ENCODE measurements at regions not wholly inside any gene's neighbourhood (a gene's known extent, or its start where the extent isn't known, plus 50 kb on each side); places are given as distances from the start of the nearest gene placed in this dataset.

- no peak for DNase-seq
Observed at GRCh38 chr11:82676483-82677094, 57.1 kb downstream of the FAM181B start.

DNA sequence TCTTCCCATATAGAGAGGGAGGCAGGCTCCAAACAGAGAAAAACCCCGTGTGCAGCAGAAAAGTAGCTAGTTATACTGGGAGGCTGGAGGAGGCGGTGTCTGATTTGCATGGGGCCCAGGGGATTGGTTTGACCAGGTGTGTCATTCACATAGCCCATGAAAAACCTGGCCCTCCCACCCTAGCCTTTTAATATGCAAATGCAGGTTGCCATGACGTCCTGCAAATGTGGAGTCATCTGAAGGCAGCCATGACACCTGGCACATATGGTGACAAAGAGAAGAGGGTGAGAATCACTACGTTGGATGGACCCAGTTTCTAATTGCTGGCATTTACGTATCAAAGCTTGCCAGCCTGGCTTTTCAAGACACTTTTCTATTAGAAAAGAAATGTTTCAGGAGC is 57.8 kb downstream of the FAM181B start:
- no peak for DNase-seq

DNA sequence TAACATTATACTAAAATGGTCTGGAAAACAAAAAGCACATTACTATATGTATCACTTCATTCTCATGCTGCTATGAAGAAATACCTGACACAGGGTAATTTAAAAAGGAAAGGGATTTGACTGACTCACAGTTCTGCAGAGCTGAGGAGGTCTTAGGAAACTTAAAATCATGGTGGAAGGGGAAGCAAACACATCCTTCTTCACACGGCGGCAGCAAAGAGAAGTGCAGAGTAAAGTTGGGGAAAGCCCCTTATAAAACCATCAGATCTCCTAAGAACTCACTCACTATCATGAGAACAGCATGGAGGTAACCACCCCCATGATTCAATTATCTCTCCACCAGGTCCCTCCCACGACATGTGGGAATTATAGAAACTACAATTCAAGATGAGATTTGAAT is 60.0 kb downstream of the FAM181B start:
- no peak for DNase-seq

DNA sequence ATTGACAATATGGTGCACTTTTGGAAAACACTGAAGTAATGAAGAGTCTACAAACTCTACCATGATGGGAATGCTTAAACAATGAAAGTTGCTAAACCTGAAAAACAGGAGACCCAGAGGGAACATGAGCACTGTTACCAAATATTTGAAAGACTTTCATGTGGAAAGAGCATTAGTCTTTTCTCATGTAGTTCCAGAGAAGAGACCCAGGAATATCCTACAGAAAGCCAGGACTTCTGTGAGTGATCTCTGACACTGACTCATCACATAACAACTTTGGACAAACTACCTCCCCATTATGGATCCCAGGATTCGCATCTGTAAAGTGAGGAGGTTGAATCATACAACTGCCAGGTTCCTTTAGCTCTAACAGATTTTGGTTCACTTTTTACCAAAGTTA is 62.2 kb downstream of the FAM181B start:
- DNase-seq, result no peak

DNA sequence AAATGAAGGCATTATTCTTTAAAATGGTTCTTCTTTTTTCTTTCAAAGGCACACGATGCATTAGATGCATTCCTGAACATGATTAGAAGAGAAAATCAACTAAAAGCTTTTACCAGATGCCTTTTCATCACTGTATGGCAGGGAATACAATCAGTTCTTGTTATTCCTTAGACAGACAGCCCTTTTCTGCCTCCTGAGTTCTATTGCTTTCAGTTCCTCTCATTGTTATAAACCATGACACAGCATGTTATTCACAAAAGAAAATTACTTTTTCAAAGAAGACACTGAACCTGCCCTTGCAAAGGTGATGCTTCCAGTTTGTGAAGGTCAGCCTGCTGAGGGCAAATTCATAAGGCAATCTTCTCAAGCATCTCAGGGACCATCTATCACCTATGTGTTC is 70.1 kb downstream of the FAM181B start:
- no peak for DNase-seq

GRCh38 chr11:82653752-82654151 is 79.9 kb downstream of the FAM181B start:
- DNase-seq, result no peak

DNA sequence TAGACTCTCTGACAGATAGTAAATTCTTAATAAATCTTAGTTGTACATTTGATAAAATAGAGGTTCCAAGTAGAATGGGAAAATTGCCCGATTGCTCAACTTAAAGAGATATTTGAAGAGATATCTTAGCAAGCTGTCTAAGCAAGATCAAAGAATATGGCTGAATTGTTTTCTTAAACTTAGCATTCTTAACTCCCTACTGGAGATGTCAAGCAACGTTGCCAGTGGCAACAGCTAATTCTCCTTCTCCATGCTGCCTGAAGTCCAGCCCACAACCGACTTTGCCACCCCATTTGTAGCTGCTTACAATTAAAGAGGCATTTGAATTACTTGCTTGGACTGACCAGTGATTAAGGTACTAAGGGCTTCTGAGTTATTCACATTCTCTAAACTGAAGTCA is 94.4 kb downstream of the FAM181B start:
- DNase-seq, result no peak

- DNase-seq, result no peak
Observed at GRCh38 chr11:82636615-82637014, 97.0 kb downstream of the FAM181B start.

DNA sequence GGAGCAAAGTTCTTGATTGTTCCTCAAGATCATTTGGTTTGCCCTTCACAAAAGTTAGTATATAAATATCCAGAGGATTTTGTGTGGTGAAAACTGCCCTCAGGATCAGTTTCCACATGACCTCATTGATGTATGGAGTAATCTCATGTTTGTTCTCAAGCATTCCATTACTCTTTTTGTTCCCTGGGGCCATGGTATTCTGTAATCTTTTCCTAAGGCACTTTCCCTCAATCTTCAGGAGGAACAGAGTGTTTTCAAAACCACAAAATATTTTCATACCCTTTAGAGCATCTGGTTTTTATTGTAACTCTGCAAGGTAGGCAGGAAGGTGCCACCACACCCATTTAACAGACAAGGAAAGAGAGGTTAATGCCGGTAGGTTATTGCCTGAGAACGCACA is 99.6 kb downstream of the FAM181B start:
- DNase-seq, result no peak

GRCh38 chr11:82631722-82632630 is 101.7 kb downstream of the FAM181B start:
- DNase-seq, result no peak

- no peak for DNase-seq
Observed at GRCh38 chr11:82610671-82611070, 123.0 kb downstream of the FAM181B start.

DNA sequence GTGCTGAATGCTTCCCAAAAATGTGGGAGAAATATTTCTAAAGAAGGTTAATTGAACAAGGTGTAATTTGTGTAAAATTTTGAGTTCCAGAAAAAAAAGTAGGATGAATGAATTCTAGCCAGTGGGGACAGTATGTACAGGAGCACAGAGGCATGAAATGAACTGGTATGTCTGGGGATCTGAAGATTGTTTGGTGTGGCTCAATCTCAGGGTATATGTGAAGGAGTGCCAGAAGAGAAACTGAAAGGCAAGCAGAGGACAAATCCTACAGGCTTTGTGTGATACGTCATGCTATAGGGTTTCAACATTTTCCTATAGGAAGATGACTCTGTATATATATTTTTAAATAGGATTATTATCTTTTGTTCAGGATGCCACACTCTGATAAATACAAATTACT is 126.9 kb downstream of the FAM181B start:
- DNase-seq, result no peak

DNA sequence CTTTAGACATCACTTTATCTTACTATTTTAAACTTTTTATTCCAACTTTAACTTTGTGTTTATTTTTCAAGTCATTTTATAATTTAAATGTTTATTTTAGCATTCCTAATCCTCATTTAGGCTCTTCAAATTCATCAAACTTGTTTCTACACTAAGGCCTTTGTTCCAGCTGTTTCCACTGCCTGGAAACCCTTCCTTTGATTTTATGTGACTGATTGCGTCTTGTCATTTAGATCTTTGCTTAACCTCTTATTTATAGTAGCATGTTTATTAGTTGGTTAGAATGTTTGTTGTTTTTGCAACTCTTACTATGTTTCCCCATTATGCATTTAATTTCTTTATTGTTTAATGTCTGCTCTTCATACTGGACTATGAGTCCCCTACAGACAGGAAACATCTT is 132.0 kb downstream of the FAM181B start:
- DNase-seq, result no peak

GRCh38 chr11:82599836-82600235 is 133.8 kb downstream of the FAM181B start:
- DNase-seq, result no peak

- DNase-seq, result no peak
Observed at GRCh38 chr11:82586581-82586980, 147.1 kb downstream of the FAM181B start.

DNA sequence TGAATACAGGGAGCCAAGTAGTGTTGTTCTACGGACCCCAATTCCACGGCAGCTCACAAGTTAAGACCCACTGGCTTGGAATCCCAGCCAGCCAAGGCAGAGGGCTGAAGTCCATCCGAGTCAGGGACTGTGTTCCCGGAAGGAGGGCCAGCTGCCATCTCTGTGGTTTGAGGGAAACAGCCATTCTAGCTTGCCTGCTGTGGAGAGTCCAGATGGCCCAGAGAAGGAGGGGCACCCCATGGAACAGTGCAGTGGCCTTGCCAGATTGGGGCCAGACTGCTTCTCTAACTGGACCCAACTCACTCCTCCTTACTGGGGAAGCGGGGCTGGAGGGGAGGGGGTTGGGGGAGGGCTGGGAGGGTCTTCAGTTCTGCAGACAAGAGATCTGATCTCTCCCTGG is 156.4 kb downstream of the FAM181B start:
- no peak for DNase-seq

- no peak for DNase-seq
Observed at GRCh38 chr11:82560836-82561235, 172.8 kb downstream of the FAM181B start.

DNA sequence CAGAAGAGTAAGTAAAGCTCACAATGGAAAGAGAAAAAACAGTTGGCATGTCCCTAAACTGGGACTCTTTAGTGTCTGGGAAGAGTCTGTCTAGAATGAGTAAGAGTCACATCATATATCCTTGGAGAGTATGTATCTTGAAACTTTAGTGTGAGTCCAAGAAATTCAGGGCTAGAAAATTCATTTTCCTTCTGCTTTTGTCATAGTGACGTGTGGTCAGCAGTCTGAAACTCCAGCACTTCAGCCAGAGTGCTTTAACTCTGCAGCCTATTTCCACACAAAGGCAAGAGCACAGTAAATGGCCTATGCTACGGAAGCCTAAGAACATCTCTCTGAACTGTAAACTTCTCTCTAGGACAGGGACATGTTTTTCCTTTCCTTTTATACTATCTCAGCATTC is 174.1 kb downstream of the FAM181B start:
- DNase-seq, result no peak

DNA sequence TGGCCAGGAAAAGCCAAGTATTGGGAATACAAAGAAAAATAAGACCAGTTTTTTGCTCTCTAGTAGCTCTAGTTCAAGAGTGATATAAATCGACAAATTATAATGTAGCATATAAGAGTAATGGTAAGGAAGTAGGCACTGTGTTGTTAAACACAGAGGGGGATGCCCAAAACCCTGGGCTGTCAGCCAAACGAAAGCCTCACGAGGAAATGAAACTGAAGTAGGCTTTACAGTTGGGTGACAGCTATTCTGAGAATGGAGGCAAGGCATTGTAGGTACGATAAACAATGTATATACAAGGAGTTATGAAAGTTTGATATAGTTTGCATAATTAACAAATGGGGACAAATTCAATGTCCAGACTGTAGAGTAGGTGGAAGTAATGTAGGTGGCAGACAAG is 176.4 kb downstream of the FAM181B start:
- DNase-seq, result no peak

GRCh38 chr11:82556210-82556609 is 177.5 kb downstream of the FAM181B start:
- DNase-seq, result no peak

DNA sequence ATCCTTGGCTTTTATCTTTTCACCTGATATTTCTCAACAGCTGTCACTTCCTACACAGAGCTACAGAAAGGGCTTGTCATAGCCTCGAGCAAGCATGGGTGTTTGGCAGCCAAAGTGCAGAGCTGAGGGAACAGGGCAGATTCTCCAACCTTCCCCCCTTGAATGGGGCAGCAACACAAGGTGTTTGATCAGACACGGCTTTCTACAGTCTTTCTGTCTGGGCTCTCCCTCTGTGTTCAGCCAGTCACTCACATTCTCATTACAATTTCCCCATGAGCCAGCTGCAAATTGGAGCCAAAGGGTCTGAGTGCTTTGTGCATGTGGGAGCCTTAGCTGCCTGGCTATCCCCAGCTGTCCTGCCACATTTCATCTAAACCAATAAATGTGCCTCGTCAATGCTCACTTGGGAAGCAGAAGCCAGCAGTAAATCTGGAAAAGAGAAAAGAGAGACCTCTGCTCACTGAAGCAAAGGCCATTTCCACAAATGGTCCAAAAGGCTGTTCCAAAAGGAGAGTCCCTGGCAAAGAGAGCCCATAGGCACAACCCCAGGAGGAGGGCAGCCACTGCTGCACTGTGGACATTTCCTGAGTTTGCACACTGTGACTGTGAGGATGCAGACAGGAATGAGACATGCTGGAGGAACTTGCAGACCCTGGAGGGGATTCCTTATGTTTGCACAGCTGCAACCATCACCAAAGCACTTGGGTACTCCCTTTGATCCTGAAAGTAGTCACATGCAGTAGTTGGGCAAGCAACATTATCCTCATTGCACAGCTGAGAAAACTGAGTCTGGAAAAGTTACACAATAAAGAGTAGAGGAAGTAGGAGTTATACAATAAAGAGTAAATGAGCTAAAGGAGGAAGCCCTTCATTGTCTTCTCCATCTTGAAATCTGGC is 186.8 kb downstream of the FAM181B start:
- DNase-seq, result no peak

GRCh38 chr11:82539669-82540068 is 194.0 kb downstream of the FAM181B start:
- DNase-seq, result no peak

DNA sequence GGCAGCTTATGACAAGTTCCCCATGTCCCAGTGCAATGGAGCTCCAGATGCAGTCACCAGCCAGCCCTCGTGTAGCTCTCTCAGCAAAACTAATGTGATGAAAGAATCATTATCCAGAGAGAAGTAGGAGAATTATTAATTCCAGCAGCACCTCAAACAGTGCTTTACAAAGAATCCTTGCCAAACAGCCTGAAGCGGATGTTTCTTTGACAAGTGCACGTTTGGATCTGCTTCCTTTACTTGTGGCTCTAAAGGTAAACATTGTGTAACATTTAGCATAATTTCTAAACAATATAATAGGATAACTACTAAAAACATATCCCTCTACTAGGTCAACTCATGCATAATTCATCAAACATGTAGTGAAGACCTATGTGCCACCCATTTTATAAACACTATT is 197.0 kb downstream of the FAM181B start:
- DNase-seq, result no peak

All from NCI-H1417 treated with DMSO at 0.1 percent for 48 hours (cell line).